Endothelial cell of umbilical vein (primary cell): ENCODE measurements at regions not wholly inside any gene's neighbourhood (a gene's known extent, or its start where the extent isn't known, plus 50 kb on each side); places are given as distances from the start of the nearest gene placed in this dataset.

Source experiments
- BruUV-seq: library from RNA; stranded (reverse); fragments of 400-500 nt; replicated peaks from 2 replicates; lab custom pipeline; 2021; lab: Mats Ljungman, UMichigan
- CTCF ChIA-PET: fragments of 300-600, 350-600 bp; sonication (Branson Sonifier 250); formaldehyde crosslinking; loops from one replicate; lab custom pipeline; 2021; ENCODE audit warnings: antibody characterized with exemption, inconsistent platforms; lab: Charles Lee
- POLR2A ChIA-PET: fragments of 300-600, 350-600 bp; sonication (Branson Sonifier 250); formaldehyde crosslinking; loops from one replicate; lab custom pipeline; 2021; ENCODE audit warnings: antibody characterized with exemption, inconsistent platforms; lab: Charles Lee
- DNase-seq: peaks from one replicate; pipeline ENCODE4 v3.0.0-alpha.2; 2011; ENCODE audit warnings: low read depth, low spot score
- FAIRE-seq: peaks from 2 replicates; lab custom pipeline; 2011; peaks lifted over from hg19 to GRCh38; lab: Jason Lieb, UNC
- H2AFZ ChIP-seq: 2 replicates; pipeline ENCODE4 v1.6.0; 2012; ENCODE audit warnings: low read depth, low read length, control low read depth, inconsistent platforms
- H3K27ac ChIP-seq: 2 replicates; pipeline ENCODE4 v1.5.1; 2011; ENCODE audit warnings: low read depth, mild to moderate bottlenecking, control low read depth, low read length, moderate library complexity; ENCODE audit not compliant: insufficient read depth
- H3K27me3 ChIP-seq, 2 experiments: 2 replicates each; pipeline versions ENCODE4 v1.6.0 to v1.6.1; 2011; ENCODE audit warnings: low read length in 2 of 2, mixed read lengths in 1 of 2; ENCODE audit not compliant: control insufficient read depth in 2 of 2, insufficient read depth in 2 of 2
- H3K36me3 ChIP-seq, 2 experiments: 2 replicates in 1 of 2; 3 replicates in 1 of 2; pipeline ENCODE4 v1.5.1; 2011; ENCODE audit warnings: low read length in 2 of 2, mild to moderate bottlenecking in 1 of 2, moderate library complexity in 1 of 2; ENCODE audit not compliant: control insufficient read depth in 2 of 2, insufficient read depth in 2 of 2; ENCODE audit errors: extremely low read depth in 1 of 2
- H3K4me1 ChIP-seq: 3 replicates; pipeline ENCODE4 v1.5.1; 2011; ENCODE audit warnings: mild to moderate bottlenecking, low read length; ENCODE audit not compliant: control insufficient read depth, insufficient read depth; ENCODE audit errors: extremely low read depth
- H3K4me2 ChIP-seq: 2 replicates; pipeline ENCODE4 v1.6.1; 2011; ENCODE audit warnings: low read length, control low read depth, mixed read lengths; ENCODE audit not compliant: insufficient read depth
- H3K4me3 ChIP-seq, 3 experiments: fragments of 200-600 bp in 1 of 3; sonication (generic), shearing (Covaris generic) in 1 of 3; replicated peaks in 1 of 3; 2 replicates each; pipeline ENCODE4 v1.5.1; 2011 to 2016; ENCODE audit warnings: control low read depth in 3 of 3, low read length in 3 of 3, mild to moderate bottlenecking in 2 of 3, inconsistent platforms in 1 of 3, low read depth in 1 of 3, moderate library complexity in 1 of 3; ENCODE audit not compliant: insufficient read depth in 1 of 3
- H3K79me2 ChIP-seq: 2 replicates; pipeline ENCODE4 v1.6.0; 2012; ENCODE audit warnings: low read length, inconsistent platforms; ENCODE audit not compliant: control insufficient read depth, insufficient read depth
- H3K9ac ChIP-seq: replicated peaks from 2 replicates; pipeline ENCODE3; 2011; ENCODE audit warnings: low read length, control low read depth; ENCODE audit not compliant: insufficient read depth; ENCODE audit errors: extremely low read depth
- H3K9me1 ChIP-seq: replicated peaks from 3 replicates; pipeline ENCODE4 v1.6.0; 2011; ENCODE audit warnings: mild to moderate bottlenecking, low read length; ENCODE audit not compliant: control insufficient read depth, insufficient read depth; ENCODE audit errors: extremely low read depth
- H3K9me3 ChIP-seq: replicated peaks from 2 replicates; pipeline ENCODE4 v1.5.1; 2012; ENCODE audit warnings: low read length, inconsistent platforms; ENCODE audit not compliant: control insufficient read depth, insufficient read depth
- H4K20me1 ChIP-seq: replicated peaks from 2 replicates; pipeline ENCODE3; 2011; ENCODE audit warnings: mild to moderate bottlenecking, low read length; ENCODE audit not compliant: control insufficient read depth, insufficient read depth; ENCODE audit errors: extremely low read depth
- CTCF ChIP-seq, 2 donors: IDR thresholded peaks; 1 replicate in 1 of 2; 2 replicates in 1 of 2; pipeline ENCODE4 v1.5.1; 2011; ENCODE audit warnings: low read length in 2 of 2, mild to moderate bottlenecking in 2 of 2, moderate library complexity in 2 of 2, control low read depth in 1 of 2, inconsistent platforms in 1 of 2, low read depth in 1 of 2; ENCODE audit not compliant: insufficient read depth in 1 of 2; ENCODE audit errors: extremely low read depth in 1 of 2
- EZH2 ChIP-seq: IDR thresholded peaks from 2 replicates; pipeline ENCODE4 v1.6.1; 2012; ENCODE audit warnings: borderline replicate concordance, low read depth, mild to moderate bottlenecking, moderate library complexity, low read length, inconsistent platforms; ENCODE audit not compliant: severe bottlenecking
- FOS ChIP-seq: IDR thresholded peaks from 2 replicates; pipeline ENCODE4 v1.6.1; 2011; ENCODE audit warnings: mild to moderate bottlenecking, low read length, moderate library complexity, borderline replicate concordance; ENCODE audit not compliant: insufficient read depth
- GATA2 ChIP-seq: IDR thresholded peaks from 2 replicates; pipeline ENCODE4 v1.7.0; 2011; ENCODE audit warnings: low read depth, mild to moderate bottlenecking, moderate library complexity, mixed read lengths, low read length; ENCODE audit not compliant: insufficient read length, insufficient read depth
- JUN ChIP-seq: IDR thresholded peaks from 2 replicates; pipeline ENCODE4 v1.6.1; 2011; ENCODE audit warnings: borderline replicate concordance, low read depth; ENCODE audit not compliant: insufficient read length, insufficient read depth
- MAX ChIP-seq: IDR thresholded peaks from 2 replicates; pipeline ENCODE4 v1.6.1; 2011; ENCODE audit not compliant: insufficient read depth, insufficient read length
- MYC ChIP-seq: IDR thresholded peaks from one replicate; pipeline ENCODE4 v1.6.1; 2011; ENCODE audit warnings: mild to moderate bottlenecking, low read depth, low read length
- POLR2A ChIP-seq: IDR thresholded peaks from 2 replicates; pipeline ENCODE4 v1.6.1; 2012; ENCODE audit warnings: low read depth, mild to moderate bottlenecking, control low read depth, low read length
- POLR2AphosphoS5 ChIP-seq: IDR thresholded peaks from 2 replicates; pipeline ENCODE4 v1.6.1; 2012; ENCODE audit warnings: low read depth, mild to moderate bottlenecking, control low read depth, low read length, moderate library complexity; ENCODE audit not compliant: insufficient read depth
- dilution Hi-C: fragments of 300-500 bp; cut with MboI; formaldehyde crosslinking; loops from one replicate; pipeline ENCODE4 v1.15.0; 2019; ENCODE audit warnings: low sequenced_read_pairs; ENCODE audit not compliant: extremely low pct_ligation_motif_present
- intact Hi-C: fragments of 100-400 bp; cut with micrococcal nuclease; formaldehyde crosslinking; loops from one replicate; pipeline ENCODE4 v1.10.0; 2022

- dilution Hi-C loops = no loop called here
- Histone ChIP-seq H3K4me1 (peaks cover 9% of the 10 kb centered on the region), H4K20me1 (no peaks in the 10 kb centered on the region), H3K9ac (no peak overlapping the region), H3K27ac (no peak overlapping the region), H3K27me3 (no peaks in the 10 kb centered on the region), H3K9me3 (no peaks in the 10 kb centered on the region), H3K4me3 (no peak overlapping the region), H3K4me2 (no peak overlapping the region), H3K9me1 (no peaks in the 10 kb centered on the region), H2AFZ (no peak overlapping the region), H3K79me2 (no peaks in the 10 kb centered on the region), H3K36me3 (no peaks in the 10 kb centered on the region)
- TF ChIP-seq FOS (no peak), GATA2 (no peak), POLR2A (no peak), JUN (no peak), MAX (no peak), MYC (no peak), CTCF (IDR thresholded peaks at IDR 0.05; ENCODE audit: extremely low read depth in 1 of 2, insufficient read depth in 1 of 2, low read depth in 1 of 2, low read length in 2 of 2) (no peak), POLR2AphosphoS5 (no peak), EZH2 (no peak)
- ChIA-PET CTCF (no interaction called here), POLR2A (no interaction called here)
- no peak for FAIRE-seq
- no peak for DNase-seq
- intact Hi-C loops = no loop called here
- BruUV-seq = no TSS peak
Observed at GRCh38 chr2:4381049-4381448, 677.7 kb downstream of the DCDC2C start.
